HG02642 (cell line): ENCODE measurements at regions not wholly inside any gene's neighbourhood (a gene's known extent, or its start where the extent isn't known, plus 50 kb on each side); places are given as distances from the start of the nearest gene placed in this dataset.
"Not testable (repeated sequence)": the region's sequence is repeated elsewhere in the genome, so short reads cannot be mapped to it uniquely, and the experiment has no call there.

Experiments
- ATAC-seq: cut with Tn5 transposase; IDR thresholded peaks from one replicate; pipeline ENCODE4 v1.9.1; 2021; ENCODE audit warnings: mild to moderate bottlenecking; ENCODE audit not compliant: unreplicated experiment, poor library complexity

GRCh38 chr13:18248533-18249240 is 932.9 kb downstream of the TUBA3C start:
- not testable (repeated sequence) for ATAC-seq

DNA sequence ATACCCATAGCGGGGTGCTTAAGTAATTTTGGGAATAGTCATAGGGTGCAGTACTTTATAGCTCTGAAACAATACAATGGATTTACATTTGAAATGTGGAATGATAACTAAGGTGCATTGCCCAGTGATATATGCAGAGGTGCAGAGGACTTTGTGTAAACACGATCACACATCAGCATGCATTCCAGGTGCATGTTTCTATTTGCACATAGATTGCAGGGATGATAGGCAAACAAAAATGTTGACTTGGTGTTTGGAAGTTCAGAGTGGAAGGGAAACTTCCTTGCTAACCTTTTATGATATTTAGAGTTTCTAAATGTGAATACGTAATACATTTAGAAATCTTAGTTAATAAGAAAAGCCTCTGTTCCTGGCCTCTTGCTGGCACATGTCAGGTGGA is 941.5 kb downstream of the TUBA3C start:
- ATAC-seq = not testable (repeated sequence)

GRCh38 chr13:18238586-18238985 is 943.0 kb downstream of the TUBA3C start:
- not testable (repeated sequence) for ATAC-seq

DNA sequence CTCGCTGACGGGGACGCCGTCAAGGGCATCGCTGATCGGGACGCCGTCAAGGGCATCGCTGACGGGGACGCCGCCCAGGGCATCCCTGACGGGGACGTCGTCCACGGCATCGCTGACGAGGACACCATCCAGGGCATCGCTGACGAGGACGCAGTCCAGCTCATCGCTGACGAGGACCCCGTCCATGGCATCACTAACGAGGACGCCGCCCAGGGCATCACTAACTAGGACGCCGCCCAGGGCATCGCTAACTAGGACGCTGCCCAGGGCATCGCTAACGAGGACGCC is 945.2 kb downstream of the TUBA3C start:
- ATAC-seq = no peak

DNA sequence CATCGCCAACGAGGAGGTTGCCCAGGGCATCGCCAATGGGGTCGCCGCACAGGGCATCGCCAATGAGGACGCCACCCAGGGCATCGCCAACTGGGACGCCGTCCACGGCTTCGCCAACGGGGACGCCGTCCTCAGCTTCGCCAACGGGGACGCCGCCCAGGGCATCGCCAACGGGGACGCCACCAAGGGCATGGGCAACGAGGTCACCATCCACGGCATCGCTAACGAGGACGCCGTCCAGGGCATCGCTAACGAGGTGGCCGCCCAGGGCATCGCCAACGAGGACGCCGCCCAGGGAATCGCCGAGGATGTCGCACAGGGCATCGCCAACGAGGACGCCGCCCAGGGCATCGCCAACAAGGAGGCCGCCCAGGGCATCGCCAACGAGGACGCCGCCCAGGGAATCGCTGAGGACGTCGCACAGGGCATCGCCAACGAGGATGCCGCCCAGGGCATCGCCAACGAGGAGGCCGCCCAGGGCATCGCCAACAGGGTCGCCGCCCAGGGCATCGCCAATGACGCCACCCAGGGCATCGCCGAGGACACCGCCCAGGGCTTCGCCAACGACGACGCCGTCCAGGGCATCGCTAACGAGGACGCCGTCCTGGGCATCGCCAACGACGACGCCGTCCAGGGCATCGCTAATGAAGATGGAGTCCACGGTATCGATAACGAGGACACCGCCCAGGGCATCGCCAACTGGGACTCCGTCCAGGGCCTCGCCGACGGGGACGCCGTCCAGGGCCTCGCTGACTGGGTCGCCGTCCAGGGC is 945.7 kb downstream of the TUBA3C start:
- no peak for ATAC-seq

GRCh38 chr13:18235172-18235571 is 946.5 kb downstream of the TUBA3C start:
- no peak for ATAC-seq

GRCh38 chr13:18234451-18234850 is 947.2 kb downstream of the TUBA3C start:
- ATAC-seq = not testable (repeated sequence)

DNA sequence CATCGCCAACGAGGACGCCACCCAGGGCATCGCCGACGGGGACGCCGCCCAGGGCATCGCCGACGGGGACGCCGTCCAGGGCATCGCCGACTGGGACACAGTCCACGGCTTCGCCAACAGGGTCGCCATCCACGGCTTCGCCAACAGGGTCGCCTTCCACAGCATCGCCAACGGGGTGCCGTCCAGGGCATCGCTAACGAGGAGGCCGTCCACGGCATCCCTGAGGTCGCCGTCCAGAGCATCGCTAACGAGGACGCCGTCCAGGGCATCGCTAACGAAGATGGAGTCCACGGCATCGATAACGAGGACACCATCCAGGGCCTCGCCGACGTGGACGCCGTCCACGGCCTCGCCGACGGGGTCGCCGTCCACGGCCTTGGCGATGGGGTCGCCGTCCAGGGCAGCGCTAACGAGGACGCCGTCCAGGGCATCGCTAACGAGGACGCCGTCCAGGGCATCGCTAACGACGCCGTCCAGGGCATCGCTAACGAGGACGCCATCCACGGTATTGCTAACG is 947.8 kb downstream of the TUBA3C start:
- ATAC-seq = no peak

DNA sequence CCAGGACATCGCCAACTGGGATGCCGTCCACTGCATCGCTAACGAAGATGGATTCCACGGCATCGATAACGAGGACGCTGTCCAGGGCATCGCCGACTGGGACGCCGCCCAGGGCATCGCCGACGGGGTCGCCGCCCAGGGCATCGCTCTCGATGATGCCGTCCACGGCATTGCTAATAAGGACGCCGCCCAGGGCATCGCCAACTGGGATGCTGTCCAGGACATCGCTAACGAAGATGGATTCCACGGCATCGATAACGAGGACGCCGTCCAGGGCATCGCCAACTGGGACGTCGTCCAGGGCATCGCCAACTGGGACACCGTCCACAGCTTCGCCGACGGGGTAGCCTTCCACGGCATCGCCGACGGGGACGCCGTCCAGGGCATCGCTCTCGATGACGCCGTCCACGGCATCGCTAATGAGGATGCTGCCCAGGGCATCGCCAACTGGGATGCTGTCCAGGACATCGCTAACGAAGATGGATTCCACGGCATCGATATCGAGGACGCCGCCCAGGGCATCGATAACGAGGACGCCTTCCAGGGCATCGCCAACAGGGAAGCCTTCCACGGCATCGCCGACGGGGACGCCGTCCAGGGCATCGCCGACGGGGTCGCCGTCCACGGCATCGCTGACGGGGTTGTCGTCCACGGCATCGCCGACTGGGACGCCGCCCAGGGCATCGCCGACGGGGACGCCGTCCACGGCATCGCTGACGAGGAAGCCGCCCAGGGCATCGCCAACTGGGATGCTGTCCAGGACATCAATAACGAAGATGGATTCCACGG is 948.4 kb downstream of the TUBA3C start:
- no peak for ATAC-seq

DNA sequence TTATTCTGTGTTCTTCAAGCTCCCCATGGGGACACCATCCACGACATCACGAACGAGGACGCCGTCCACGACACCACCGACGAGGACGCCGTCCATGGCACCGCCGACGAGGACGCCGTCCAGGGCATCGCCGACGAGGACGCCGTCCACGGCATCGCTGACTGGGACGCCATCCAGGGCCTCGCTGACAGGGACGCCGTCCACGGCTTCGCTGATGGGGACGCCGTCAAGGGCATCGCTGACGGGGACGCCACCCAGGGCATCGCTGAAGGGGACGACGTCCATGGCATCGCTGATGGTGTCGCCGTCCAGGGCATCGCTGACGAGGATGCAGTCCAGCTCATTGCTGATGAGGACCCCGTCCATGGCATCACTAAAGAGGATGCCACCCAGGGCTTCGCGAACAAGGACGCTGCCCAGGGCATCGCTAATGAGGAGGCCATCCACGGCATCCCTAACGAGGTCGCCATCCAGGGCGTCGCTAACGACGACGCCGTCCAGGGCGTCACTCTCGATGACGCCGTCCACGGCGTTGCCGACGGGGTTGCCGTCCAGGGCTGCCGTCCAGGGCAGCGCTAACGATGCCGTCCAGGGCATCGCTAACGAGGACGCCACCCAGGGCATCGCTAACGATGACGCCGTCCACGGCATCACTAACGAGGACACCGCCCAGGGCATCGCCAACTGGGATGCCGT is 949.2 kb downstream of the TUBA3C start:
- no peak for ATAC-seq

DNA sequence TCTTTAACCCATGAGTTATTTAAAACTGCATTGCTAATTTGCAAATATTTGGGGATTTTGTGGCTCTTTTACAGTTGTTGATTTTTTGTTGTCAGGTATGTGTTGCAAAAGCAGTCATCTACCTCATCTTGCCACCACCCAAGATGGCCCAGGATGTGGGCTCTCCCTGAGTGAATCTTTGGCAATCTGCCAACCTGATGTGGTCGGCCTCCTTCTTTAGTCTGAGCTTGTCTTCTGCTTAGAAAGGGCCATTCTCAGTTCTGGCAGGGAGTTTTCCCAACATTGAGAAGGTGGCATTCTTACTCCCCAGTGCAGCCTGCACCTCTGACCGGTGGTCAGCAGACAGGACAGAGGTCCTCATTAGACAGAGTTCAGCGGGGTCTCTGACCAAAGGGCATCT is 957.2 kb downstream of the TUBA3C start:
- ATAC-seq = not testable (repeated sequence)

DNA sequence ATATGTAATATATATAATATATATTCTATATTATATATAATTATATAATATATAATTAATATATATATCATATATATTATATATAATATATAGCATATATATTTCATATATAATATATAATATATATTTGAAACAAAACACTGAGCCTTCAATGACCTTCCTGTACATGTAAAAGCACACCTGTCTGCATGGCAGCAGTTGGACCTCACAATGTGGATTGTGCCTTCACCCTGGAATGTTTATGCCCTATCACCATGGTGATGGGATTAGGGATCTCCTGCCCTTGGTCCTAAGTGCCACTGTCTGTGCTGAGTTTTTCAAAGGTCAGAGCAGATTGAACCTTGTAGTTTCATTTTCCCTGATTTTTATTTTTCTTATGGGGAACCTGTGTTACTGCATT is 966.9 kb downstream of the TUBA3C start:
- ATAC-seq = peak; percentile 31

DNA sequence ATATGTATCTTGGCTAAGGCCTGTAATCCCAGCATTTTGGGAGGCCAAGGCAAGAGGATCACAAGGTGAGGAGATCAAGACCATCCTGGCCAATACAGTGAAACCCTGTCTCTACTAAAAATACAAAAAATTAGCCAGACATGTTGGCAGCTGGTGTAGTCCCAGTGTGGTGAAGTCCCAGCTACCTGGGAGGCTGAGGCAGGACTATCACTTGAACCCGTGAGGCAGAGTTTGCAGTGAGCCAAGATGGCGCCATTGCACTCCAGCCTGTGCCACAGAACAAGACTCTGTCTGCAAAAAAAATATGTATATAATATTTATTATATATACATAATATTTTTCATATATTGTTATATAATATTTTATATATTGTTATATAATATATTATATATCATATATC is 968.1 kb downstream of the TUBA3C start:
- ATAC-seq = not testable (repeated sequence)

DNA sequence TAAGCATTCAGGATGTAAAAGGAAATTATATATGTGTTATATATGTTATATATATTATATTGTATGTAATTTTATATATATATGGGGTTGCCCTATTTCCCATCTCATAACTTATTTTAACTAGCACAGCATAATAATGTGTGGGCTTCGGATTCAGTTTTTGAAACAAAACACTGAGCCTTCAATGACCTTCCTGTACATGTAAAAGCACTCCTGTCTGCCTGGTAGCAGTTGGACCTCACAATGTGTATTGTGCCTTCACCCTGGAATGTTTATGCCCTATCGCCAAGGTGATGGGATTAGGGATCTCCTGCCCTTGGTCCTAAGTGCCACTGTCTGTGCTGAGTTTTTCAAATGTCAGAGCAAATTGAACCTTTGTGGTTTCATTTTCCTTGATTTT is 968.8 kb downstream of the TUBA3C start:
- peak; percentile 35 for ATAC-seq

- peak; percentile 92 for ATAC-seq
Measured at GRCh38 chr13:18211752-18212560, 969.7 kb downstream of the TUBA3C start.

DNA sequence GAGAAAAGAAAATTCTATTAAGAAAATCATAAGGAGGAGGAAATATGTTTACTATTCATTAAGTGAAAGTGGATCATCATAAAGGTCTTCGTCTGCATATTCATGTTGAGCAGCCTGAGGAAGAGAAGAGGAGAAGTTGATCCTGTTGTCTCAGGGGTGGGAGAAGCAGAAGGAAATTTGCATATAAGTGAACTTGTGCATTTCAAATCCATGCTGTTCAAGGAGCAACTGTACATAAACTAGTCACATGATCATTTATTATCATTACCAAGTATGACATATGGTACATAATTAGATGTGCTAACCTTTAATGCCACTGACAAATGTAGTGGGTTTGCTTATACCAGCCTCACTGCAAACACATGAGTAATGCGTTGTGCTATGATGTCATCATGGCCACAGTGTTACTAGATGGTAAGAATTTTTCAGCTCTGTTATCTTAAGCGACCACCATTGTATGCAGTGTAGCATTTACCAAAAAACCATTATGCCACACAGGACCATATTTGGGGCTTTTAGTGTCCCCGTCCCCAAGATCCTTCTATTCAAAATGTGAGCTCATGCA is 976.9 kb downstream of the TUBA3C start:
- not testable (repeated sequence) for ATAC-seq

DNA sequence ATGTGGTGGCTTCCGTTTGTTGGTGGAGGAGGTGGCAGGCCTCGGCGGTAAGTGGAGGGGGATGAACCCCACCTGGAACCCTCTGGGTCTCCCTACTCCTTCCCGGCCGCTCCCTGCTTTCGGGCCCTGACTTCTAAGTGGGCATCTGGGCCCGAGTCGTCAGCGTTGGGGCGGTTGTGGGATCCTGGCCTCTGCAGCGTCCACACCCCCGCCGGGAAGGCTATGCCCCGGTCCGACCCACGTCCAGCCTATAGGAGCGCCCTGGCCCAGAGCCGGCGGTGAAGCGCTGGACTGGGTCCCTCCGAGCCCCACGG is 986.3 kb downstream of the TUBA3C start:
- not testable (repeated sequence) for ATAC-seq

DNA sequence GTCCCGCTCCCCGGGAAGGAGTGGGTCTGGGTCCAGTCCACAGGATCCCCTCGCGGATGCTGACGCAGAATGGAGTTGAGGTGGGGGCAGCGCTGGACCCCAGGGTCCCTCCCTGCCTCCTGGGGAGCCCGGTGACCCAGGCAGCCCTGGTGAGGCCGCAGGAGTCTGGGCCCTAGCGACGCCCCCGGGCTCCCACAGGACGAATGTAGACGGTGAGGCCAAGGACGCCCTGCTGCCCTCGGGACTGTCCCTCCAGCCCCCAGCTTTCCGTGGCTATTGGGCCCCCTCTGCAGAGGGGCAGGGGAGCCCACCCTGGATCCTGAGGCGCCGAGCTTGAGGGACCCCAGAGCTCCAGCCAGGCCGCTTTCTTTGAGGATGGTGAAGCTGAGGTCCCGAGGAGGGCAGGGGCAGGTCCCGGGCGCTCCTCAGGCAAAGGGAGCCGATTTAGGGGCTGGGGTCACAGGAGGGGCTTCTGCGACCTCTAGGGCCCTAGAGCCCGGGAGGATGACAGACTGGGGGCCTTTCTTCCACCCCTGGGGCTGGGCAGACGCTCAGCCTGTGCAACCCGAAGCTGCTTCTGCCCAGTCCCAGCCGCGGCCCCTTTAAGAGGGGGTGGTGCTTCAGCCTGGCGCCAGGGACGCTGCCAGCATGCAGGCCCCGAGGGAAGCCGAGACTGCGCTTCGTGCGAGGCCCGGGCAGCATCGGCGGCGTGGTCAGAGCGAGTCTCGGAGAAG is 986.8 kb downstream of the TUBA3C start:
- ATAC-seq = not testable (repeated sequence)

DNA sequence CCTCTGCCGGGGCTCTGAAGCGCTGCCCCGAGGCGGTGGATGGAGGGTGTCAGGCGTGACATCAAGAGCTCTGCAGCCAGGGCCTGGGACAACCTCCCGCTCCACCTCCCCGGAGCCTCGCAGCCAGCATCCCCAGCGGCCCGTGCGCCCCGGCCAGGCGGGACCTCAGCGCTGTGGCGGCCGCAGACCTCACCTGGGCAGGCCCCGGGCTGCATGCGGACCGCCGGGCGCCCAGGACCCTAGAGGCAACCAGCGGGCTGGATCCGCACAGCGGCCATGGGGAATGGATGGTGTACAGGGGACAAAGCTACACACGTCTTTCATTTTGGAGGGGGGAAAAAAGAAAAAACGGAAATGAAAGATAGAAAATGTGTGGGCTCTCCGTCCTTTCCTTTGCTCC is 987.5 kb downstream of the TUBA3C start:
- ATAC-seq = not testable (repeated sequence)
